Choroid plexus epithelial cell (primary cell): ENCODE measurements at regions not wholly inside any gene's neighbourhood (a gene's known extent, or its start where the extent isn't known, plus 50 kb on each side); places are given as distances from the start of the nearest gene placed in this dataset.

Source experiments
- DNase-seq: peaks from one replicate; pipeline ENCODE4 v3.0.0-alpha.2; 2010; ENCODE audit warnings: low read depth
- H3K4me3 ChIP-seq: 2 replicates; pipeline ENCODE4 v1.5.1; 2011; ENCODE audit warnings: low read depth, mild to moderate bottlenecking, control low read depth, low read length, moderate library complexity
- CTCF ChIP-seq: conservative IDR thresholded peaks from 2 replicates; pipeline ENCODE4 v1.5.1; 2011; ENCODE audit warnings: low read depth, mild to moderate bottlenecking, control low read depth, inconsistent platforms, low read length, moderate library complexity

GRCh38 chr2:191569025-191569424, 108.9 kb upstream of the NABP1 start:
- no peak for DNase-seq

DNA sequence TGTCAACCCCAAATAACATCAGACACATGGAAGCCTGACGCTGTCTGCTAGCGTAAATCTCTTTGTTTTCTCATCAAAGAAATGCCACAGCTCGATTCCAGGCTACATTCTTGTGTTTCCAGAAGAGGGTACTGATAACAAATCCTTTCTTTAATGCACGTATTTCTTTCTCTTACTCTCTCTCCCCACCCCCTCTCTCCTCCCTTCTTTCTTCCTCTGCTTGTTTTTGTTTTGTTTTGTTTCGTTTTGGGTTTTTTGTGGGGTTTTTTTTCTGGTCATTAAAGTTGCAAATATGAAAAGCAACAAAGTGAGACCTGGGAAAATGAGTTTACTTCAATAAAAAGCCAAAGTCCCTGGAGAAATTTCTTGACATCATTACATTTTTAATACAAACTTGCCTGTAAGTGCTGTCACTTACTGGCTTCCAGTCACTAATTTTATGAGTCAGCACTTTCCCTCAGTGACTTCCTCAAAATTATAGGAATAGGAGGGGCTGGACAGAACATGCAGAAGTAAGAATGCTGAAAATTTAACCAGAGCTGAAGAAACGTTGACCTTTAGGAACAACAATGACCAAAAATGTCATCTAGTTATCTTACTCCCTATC, 106.7 kb upstream of the NABP1 start:
- peak overlapping the region; percentile 17 for H3K4me3 ChIP-seq
- TF ChIP-seq CTCF = peak; percentile 65
- peak; percentile 88 for DNase-seq

More at GRCh38 chr2:191569025-191569424, 108.9 kb upstream of the NABP1 start:
- H3K4me3 ChIP-seq = no peak overlapping the region
- no peak for TF ChIP-seq CTCF

DNA sequence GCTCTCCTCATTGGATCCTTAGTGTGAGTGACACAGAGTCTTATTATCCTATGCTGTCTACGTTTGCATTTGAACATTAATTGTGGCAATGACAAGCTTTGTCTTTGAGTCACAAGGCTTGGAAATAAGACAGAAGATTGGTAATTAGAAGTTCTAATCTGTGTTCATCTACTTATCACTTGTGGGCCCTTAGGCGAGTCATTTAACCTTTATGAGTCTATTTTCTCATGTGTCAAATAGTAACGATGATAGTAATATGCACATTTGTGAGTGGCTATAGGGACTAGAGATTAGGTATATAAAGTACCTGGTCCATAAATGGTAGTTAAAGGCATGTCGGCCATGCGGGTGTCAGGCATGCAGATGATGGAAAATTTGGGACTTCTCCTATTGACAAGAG, 105.6 kb upstream of the NABP1 start:
- TF ChIP-seq CTCF = no peak
- H3K4me3 ChIP-seq = no peak overlapping the region
- DNase-seq = no peak

DNA sequence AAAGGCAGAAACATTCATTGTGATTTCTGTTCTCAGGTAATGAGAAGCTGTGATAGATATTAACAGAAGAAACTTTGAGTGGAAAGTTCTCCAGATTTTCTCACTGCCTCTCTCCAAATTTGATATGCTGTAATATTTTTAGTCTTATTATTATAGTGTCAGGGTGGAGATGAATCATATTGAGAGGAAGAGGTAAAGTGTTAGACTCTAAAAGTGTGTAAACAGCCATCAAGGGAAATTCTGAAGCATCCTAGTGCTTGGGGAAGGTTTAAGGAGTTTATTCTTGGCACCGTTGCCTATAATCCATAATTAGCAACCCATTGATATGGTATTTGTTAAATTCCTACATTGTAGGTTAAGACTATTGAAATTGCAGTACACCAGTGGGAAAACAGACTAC, 104.7 kb upstream of the NABP1 start:
- DNase-seq = no peak
- no peak for TF ChIP-seq CTCF
- H3K4me3 ChIP-seq = no peak overlapping the region

GRCh38 chr2:191574232-191574631, 103.7 kb upstream of the NABP1 start:
- no peak overlapping the region for H3K4me3 ChIP-seq
- DNase-seq = peak; percentile 12
- no peak for TF ChIP-seq CTCF

DNA sequence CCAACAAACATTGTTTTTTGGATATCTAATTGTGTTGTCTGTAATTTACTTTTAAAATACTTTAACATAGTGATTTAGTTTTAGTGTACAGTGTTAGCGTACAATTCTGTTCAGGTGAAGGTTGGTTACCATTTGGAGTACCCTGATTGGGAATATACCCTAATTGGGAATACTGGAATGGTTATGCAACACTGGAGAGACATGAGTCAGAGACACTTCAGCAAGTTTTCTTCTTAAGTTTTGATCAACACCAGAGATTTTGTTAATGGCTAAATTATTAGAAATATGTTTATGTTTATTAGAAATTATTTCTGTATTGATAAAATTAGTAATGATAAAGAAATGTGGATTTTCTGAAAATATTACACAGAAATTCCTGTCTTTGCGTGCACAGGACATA, 100.3 kb upstream of the NABP1 start:
- no peak for DNase-seq
- TF ChIP-seq CTCF = no peak
- H3K4me3 ChIP-seq = no peak overlapping the region

DNA sequence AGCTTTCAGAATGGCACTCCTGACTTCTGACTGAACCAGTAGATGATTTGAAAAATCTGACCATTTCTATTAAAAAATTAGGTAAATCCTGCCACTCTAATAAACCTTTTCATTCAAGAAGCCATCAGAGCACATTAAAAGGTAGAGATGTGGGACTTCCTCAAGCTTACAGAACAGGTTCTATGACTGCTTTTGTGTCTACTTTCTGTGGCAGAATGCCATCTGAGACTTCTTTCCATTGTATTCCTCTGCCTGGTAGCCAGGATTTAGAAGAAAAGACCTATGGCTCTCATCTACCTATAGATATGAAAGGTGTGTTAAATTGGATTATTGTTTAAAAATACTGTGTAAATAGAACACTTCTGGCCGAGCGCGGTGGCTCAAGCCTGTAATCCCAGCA, 99.9 kb upstream of the NABP1 start:
- no peak for DNase-seq
- H3K4me3 ChIP-seq = no peak overlapping the region
- no peak for TF ChIP-seq CTCF
